ENCODE measurements at regions not wholly inside any gene's neighbourhood (a gene's known extent, or its start where the extent isn't known, plus 50 kb on each side); places are given as distances from the start of the nearest gene placed in this dataset.

GRCh38 chr4:148522995-148523394 lies 80.8 kb upstream of the NR3C2 start:
- TF ChIP-seq CTCF (IDR thresholded peaks at IDR 0.05) (no peak), POLR2A (IDR thresholded peaks at IDR 0.05) (no peak)
